ENCODE measurements at regions not wholly inside any gene's neighbourhood (a gene's known extent, or its start where the extent isn't known, plus 50 kb on each side); places are given as distances from the start of the nearest gene placed in this dataset.
"Not testable (repeated sequence)": the region's sequence is repeated elsewhere in the genome, so short reads cannot be mapped to it uniquely, and the experiment has no call there.

GRCh38 chr11:110850846-110851245, 138.6 kb upstream of the ARHGAP20 start:
- H3K4me3 ChIP-seq: no peak overlapping the region
- DNase-seq (ENCODE audit: low spot score): no peak
- TF ChIP-seq, protein P1, sequence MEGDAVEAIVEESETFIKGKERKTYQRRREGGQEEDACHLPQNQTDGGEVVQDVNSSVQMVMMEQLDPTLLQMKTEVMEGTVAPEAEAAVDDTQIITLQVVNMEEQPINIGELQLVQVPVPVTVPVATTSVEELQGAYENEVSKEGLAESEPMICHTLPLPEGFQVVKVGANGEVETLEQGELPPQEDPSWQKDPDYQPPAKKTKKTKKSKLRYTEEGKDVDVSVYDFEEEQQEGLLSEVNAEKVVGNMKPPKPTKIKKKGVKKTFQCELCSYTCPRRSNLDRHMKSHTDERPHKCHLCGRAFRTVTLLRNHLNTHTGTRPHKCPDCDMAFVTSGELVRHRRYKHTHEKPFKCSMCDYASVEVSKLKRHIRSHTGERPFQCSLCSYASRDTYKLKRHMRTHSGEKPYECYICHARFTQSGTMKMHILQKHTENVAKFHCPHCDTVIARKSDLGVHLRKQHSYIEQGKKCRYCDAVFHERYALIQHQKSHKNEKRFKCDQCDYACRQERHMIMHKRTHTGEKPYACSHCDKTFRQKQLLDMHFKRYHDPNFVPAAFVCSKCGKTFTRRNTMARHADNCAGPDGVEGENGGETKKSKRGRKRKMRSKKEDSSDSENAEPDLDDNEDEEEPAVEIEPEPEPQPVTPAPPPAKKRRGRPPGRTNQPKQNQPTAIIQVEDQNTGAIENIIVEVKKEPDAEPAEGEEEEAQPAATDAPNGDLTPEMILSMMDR (IDR thresholded peaks at IDR 0.05): no peak
- H3K27ac ChIP-seq: no peak overlapping the region

- not testable (repeated sequence) for H3K27ac ChIP-seq; DNase-seq (ENCODE audit: low spot score)
Observed at GRCh38 chr11:110843053-110843452, 130.8 kb upstream of the ARHGAP20 start.

GRCh38 chr11:110838808-110839207, 126.6 kb upstream of the ARHGAP20 start:
- H3K4me3 ChIP-seq: no peak overlapping the region
- no peak for DNase-seq (ENCODE audit: low spot score)
- H3K27ac ChIP-seq: no peak overlapping the region
- TF ChIP-seq, protein P1 (IDR thresholded peaks at IDR 0.05): no peak

More at GRCh38 chr11:110843053-110843452, 130.8 kb upstream of the ARHGAP20 start:
- not testable (repeated sequence) for H3K4me3 ChIP-seq

- Histone ChIP-seq H3K4me3 (no peak overlapping the region), H3K27ac (no peak overlapping the region)
- TF ChIP-seq, protein P1 (IDR thresholded peaks at IDR 0.05): no peak
- no peak for DNase-seq (ENCODE audit: low spot score)
Observed at GRCh38 chr11:110837603-110838002, 125.4 kb upstream of the ARHGAP20 start.

DNA sequence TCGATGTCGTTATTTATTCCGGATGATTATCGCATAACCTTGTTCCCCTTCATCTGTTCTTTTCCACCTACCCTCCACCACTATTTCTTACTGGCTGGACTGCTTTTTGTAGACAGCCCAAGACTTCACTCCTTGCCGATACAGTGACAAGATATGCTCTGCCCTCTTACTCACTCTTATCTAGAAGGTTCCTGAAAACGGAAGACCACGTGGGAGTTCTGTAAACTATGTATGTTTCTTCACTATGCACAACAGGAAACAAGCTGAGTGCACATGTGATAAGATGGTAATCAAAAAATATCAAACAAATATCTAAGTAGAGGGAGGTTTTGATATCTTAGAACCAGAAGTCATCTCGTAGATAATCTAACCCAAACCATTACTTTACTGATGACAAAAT, 122.9 kb upstream of the ARHGAP20 start:
- TF ChIP-seq, protein P1 (IDR thresholded peaks at IDR 0.05): no peak
- no peak overlapping the region for H3K4me3 ChIP-seq
- no peak overlapping the region for H3K27ac ChIP-seq
- DNase-seq (ENCODE audit: low spot score): no peak

- TF ChIP-seq, protein P1 (IDR thresholded peaks at IDR 0.05): no peak
- no peak for DNase-seq (ENCODE audit: low spot score)
- Histone ChIP-seq H3K4me3 (no peak overlapping the region), H3K27ac (no peak overlapping the region)
Observed at GRCh38 chr11:110833033-110833484, 120.8 kb upstream of the ARHGAP20 start.

DNA sequence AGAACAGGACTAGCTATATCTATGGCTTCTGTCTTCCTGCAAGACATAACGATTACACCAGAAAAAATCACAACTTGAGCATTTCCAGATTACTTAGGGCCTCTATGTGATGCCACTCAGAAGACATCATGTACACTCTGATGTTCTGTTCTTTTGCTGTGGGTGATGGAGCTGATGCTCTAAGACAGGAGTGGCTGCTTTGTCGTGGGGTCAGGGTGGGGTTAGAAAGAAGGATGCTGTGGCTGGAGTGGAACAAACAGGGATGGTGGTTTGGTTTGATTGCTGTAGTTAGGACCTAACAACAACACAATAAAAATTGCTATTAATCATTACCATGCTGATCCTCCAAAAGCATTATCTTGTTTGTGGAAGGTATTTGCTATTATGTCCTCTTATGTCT, 120.3 kb upstream of the ARHGAP20 start:
- DNase-seq (ENCODE audit: low spot score): no peak
- TF ChIP-seq, protein P1 (IDR thresholded peaks at IDR 0.05): no peak
- Histone ChIP-seq H3K27ac (no peak overlapping the region), H3K4me3 (no peak overlapping the region)

- Histone ChIP-seq H3K4me3 (no peak overlapping the region), H3K27ac (no peak overlapping the region)
- TF ChIP-seq, protein P1 (IDR thresholded peaks at IDR 0.05): no peak
- DNase-seq (ENCODE audit: low spot score): no peak
Observed at GRCh38 chr11:110832080-110832479, 119.8 kb upstream of the ARHGAP20 start.

All from coronary artery (tissue), 2 donors.